Epithelial cell of proximal tubule (primary cell): ENCODE measurements at regions not wholly inside any gene's neighbourhood (a gene's known extent, or its start where the extent isn't known, plus 50 kb on each side); places are given as distances from the start of the nearest gene placed in this dataset.

Experiments
- DNase-seq: peaks from one replicate; pipeline ENCODE4 v3.0.0-alpha.2; 2011; ENCODE audit warnings: low read depth
- H3K4me3 ChIP-seq: 2 replicates; pipeline ENCODE4 v1.5.1; 2011; ENCODE audit warnings: low read depth, mild to moderate bottlenecking, low read length
- TF ChIP-seq, protein P1 (sequence below): conservative IDR thresholded peaks from 2 replicates; pipeline ENCODE4 v1.5.1; 2012; ENCODE audit warnings: low read depth, mild to moderate bottlenecking, low read length

DNA sequence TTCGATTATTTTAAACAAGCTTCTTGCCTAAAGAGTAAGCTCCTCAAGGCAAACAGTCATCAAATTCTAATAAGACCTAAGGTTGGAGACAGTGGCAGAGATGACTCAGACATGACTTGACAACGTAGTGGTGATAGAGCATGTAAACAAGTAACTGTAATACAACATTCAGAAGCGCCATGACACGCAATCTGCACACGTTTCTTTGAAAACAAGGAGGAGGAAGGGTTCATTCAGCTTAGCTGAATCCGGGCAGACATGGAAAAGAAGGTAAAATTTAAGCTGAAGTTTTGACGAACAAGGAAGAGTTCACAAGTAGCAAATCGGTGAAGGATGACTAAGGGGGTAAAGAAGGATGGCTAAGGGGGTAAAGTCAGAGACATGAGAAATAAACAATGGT is 152.4 kb upstream of the ZC3H12C start:
- peak; percentile 44 for DNase-seq
- H3K4me3 ChIP-seq, result no peak overlapping the region
- TF ChIP-seq, protein P1, sequence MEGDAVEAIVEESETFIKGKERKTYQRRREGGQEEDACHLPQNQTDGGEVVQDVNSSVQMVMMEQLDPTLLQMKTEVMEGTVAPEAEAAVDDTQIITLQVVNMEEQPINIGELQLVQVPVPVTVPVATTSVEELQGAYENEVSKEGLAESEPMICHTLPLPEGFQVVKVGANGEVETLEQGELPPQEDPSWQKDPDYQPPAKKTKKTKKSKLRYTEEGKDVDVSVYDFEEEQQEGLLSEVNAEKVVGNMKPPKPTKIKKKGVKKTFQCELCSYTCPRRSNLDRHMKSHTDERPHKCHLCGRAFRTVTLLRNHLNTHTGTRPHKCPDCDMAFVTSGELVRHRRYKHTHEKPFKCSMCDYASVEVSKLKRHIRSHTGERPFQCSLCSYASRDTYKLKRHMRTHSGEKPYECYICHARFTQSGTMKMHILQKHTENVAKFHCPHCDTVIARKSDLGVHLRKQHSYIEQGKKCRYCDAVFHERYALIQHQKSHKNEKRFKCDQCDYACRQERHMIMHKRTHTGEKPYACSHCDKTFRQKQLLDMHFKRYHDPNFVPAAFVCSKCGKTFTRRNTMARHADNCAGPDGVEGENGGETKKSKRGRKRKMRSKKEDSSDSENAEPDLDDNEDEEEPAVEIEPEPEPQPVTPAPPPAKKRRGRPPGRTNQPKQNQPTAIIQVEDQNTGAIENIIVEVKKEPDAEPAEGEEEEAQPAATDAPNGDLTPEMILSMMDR, result no peak

DNA sequence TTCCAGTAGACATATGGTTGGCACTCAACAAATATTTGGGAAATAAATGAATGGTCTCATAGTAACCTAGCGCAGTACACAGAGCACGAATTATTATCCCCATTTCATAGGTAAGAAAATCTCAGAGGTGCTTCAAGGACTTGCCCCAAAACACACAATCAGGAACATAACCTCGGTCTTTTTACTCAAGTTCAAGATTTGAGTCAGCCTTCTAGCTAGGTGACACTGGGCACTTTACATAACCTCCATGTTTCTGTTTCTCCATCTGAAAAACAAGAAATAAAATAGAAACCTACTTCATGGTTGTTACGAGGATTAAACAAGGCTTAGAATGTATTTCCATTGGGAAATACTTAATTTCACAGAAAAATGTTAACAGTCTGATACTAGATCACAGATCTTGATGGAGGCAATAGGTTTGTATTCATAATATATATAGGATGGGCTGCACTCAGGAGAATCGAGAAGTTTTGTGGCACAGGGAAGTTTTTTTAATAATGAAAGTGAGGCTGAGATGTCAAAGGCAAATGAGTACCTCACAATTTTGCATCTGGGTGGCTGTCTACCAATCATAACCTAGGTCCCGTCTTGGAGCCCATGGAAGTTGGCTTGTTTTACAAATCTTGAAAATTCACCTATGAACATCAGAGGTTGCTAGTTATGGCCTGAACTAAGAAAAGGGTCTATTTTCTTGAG is 147.4 kb upstream of the ZC3H12C start:
- no peak overlapping the region for H3K4me3 ChIP-seq
- TF ChIP-seq, protein P1, result no peak
- no peak for DNase-seq

DNA sequence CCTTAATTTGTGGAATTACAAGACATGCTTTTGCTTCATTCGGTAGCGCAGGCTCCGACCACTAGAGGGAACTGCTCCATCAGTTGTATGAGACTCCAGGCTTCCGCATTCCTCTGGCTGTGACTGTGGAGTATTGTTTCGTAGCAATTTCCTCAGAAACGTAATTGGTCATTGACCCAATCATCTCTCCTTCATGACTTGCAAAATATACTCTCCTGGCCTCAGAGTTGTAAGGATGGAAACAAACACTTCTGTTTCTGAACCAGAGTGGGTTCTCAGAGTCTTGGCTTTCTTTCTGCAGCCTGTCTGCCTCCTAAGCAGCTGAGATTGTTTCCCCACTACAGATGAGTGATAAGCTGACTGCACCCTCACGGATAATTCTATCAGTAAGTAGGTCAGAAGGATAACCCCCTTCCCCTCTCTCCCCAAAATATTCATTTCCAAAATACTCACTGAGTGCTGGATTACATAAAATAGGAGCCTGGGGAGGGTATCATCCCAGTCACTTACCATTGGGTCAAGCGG is 146.8 kb upstream of the ZC3H12C start:
- H3K4me3 ChIP-seq, result peak overlapping the region; percentile 38
- DNase-seq, result peak; percentile 85
- TF ChIP-seq, protein P1, result peak; percentile 99

DNA sequence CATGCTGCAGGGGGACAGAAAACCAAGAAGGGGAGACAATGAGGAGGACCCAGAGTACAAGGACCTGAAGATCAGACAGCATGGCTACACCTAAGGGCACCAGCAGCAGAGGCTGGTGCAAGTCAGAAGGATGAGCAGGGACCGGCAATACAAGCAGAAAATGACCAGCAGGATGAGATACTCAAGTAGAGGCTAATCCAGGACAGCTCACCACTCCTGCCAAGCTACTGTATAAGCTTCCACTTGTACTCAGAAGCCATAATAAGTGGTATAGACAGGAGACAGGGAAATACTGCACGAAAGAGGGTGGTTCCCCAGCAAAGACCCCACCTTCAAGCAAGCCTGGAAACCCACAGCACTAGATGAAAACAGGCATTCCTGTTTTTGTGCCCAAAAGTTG is 138.7 kb upstream of the ZC3H12C start:
- TF ChIP-seq, protein P1, result no peak

DNA sequence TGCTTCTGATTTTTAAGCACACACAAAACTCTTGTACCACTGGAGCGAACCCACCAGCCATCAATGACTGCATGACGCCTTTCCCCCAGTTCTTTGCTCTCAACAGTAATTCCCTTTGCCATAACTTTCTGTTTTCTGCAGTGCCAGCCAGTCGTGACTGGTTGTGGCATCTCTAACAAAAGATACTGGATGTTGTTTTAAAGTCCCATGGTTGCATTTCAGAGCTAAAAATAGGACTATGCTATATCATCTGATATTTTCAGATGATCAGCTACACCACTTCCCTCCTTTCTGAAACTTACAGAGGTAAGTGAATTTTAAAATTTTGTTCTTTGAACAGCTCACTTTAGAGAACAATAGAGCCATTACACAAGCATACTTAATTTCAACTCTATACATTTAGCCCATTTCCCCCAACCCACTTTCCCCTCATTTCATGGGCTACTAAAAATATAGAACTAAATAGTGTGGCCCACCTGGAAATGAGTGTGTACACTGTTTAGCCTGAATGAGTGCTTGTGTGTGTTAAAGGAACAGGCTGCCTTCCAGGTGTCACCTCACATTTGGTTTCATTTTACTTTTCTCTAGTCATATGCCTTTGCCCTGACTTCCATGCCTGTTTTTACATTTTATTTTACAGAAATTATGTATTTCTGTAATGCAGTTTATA is 136.9 kb upstream of the ZC3H12C start:
- TF ChIP-seq, protein P1, result no peak
- DNase-seq, result no peak
- H3K4me3 ChIP-seq, result no peak overlapping the region

More for the DNA sequence above, 138.7 kb upstream of the ZC3H12C start:
- no peak for DNase-seq
- no peak overlapping the region for H3K4me3 ChIP-seq

DNA sequence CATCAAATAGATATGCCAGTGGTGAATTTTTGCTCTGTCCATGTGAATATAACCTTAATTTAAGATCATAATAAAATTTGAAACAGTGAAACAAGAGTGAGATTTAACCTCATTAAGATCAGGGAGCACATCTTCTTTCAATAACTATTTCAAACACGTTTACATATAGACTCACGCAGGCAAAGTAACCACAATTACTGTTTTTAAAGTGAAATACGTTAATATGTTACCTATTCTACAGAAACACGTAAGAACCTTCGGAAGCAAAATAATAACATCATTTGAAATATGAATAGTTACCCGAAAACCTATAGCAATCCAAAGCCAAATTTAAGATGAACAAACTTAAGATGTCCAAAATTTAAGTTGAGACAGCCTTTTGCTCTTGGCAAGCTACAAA is 136.2 kb upstream of the ZC3H12C start:
- H3K4me3 ChIP-seq, result no peak overlapping the region
- DNase-seq, result no peak
- TF ChIP-seq, protein P1, result no peak
